ENCODE measurements at regions not wholly inside any gene's neighbourhood (a gene's known extent, or its start where the extent isn't known, plus 50 kb on each side); places are given as distances from the start of the nearest gene placed in this dataset.

DNA sequence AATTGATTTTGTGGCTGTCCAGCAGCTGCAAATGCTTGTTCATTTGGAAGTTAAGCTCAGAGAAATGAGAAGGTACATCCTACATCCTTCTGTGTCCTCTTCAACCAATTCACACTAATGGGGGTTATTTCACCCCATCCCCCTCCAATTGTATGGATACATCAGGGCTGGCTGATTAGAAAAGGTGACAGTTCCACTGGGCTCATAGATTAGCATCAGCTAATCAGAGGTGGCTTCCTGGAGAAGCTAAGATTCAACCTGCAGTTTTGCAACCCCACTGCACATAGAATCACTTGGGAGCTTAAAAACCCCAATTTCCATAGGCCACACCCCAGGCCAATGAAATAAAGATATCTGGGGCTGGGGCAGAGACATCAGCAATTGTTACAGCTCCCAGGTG, 217.7 kb upstream of the TLE3 start:
- no peak for ATAC-seq (ENCODE audit: low read depth)
- Histone ChIP-seq H3K14ac (replicated peaks; ENCODE audit: low read depth, low read length) (no peak overlapping the region), H3K9me1 (ENCODE audit: insufficient read depth, low read length) (no peaks in the 10 kb centered on the region), H3K36me3 (ENCODE audit: control insufficient read depth, insufficient read depth, low read length) (no peaks in the 10 kb centered on the region), H2AK5ac (ENCODE audit: low read depth, low read length) (no peak overlapping the region), H3K4ac (ENCODE audit: low read depth, low read length) (no peak overlapping the region), H3K4me1 (ENCODE audit: control insufficient read depth, insufficient read depth, low read length) (peaks cover 7% of the 10 kb centered on the region; the same call in 1 of the 2 replicates), H3K18ac (ENCODE audit: low read depth, low read length) (no peak overlapping the region), H4K8ac (ENCODE audit: low read depth in 2 of 2, low read length in 2 of 2) (no peak overlapping the region), H3K4me3 (ENCODE audit: insufficient read depth, low read depth, low read length) (no peak overlapping the region), H2BK15ac (ENCODE audit: low read depth, low read length) (no peak overlapping the region), H2AK9ac (replicated peaks; ENCODE audit: low read depth, low read length, poor library complexity) (no peak overlapping the region), H2BK5ac (ENCODE audit: low read depth, low read length, poor library complexity, severe bottlenecking) (no peak overlapping the region), H2BK120ac (ENCODE audit: low read depth, low read length) (no peak overlapping the region), H3K27me3 (ENCODE audit: control insufficient read depth, insufficient read depth, low read length) (peaks cover 37% of the 10 kb centered on the region), H3K9me3 (ENCODE audit: control insufficient read depth, insufficient read depth, low read length) (no peaks in the 10 kb centered on the region), H3K56ac (ENCODE audit: extremely low read depth, insufficient read depth, low read length) (no peak overlapping the region), H3K4me2 (ENCODE audit: low read depth, low read length) (no peak overlapping the region), H3K79me1 (ENCODE audit: low read depth in 1 of 2, low read length in 2 of 2) (no peaks in the 10 kb centered on the region), H3K9ac (ENCODE audit: low read depth, low read length) (no peak overlapping the region), H2BK20ac (ENCODE audit: low read depth, low read length) (no peak overlapping the region), H4K91ac (ENCODE audit: insufficient read depth, low read depth, low read length) (no peak overlapping the region), H2AFZ (replicated peaks; ENCODE audit: low read length, poor library complexity) (no peak overlapping the region), H4K5ac (ENCODE audit: low read depth, low read length) (no peak overlapping the region), H3K27ac (ENCODE audit: insufficient read depth, low read length) (no peak overlapping the region), H4K20me1 (ENCODE audit: insufficient read depth, low read length) (no peaks in the 10 kb centered on the region), H3K23ac (ENCODE audit: low read depth, low read length) (no peak overlapping the region)
- dilution Hi-C loops (cut with HindIII; ENCODE audit: low sequenced_read_pairs, unreplicated experiment) = no loop called here
- intact Hi-C loops (cut with micrococcal nuclease) = no loop called here
- POLR2A ChIA-PET (ENCODE audit: unreplicated experiment) = no interaction called here
- no TSS peak for BruUV-seq (replicated peaks)
- in situ Hi-C loops (cut with MboI; ENCODE audit: low sequenced_read_pairs) = no loop called here
- CTCF ChIA-PET = no interaction called here
- TF ChIP-seq POLR2A (IDR thresholded peaks at IDR 0.05; ENCODE audit: low read depth, low read length) (no peak), MAFK (IDR thresholded peaks at IDR 0.05; ENCODE audit: low read depth, low read length) (no peak), RFX5 (IDR thresholded peaks at IDR 0.05; ENCODE audit: low read depth, low read length) (no peak), RCOR1 (IDR thresholded peaks at IDR 0.05; ENCODE audit: insufficient replicate concordance, low read length) (no peak), ELK1 (IDR thresholded peaks at IDR 0.05; ENCODE audit: borderline replicate concordance, low read depth, low read length) (no peak), FOS (IDR thresholded peaks at IDR 0.05; ENCODE audit: low read depth, low read length) (no peak), SMC3 (IDR thresholded peaks at IDR 0.05; ENCODE audit: low read depth, low read length) (no peak)
- DNase-seq = no peak
